Ovary (tissue), 3 donors: ENCODE measurements at regions not wholly inside any gene's neighbourhood (a gene's known extent, or its start where the extent isn't known, plus 50 kb on each side); places are given as distances from the start of the nearest gene placed in this dataset.

ENCODE experiments used
- CTCF ChIP-seq, 3 donors: fragments of 450-650 bp in 2 of 3; fragments of 200-600 bp in 1 of 3; IDR thresholded peaks; one replicate each; pipeline versions ENCODE4 v1.5.1 to v1.8.0; 2016 to 2022; ENCODE audit warnings: antibody characterized with exemption in 3 of 3, mild to moderate bottlenecking in 1 of 3
- POLR2A ChIP-seq: fragments of 450-650 bp; IDR thresholded peaks from one replicate; pipeline ENCODE4 v1.6.1; 2017; ENCODE audit warnings: antibody characterized with exemption, mild to moderate bottlenecking, moderate library complexity
- donor health status: DM: no; HTN: no; CAD: no.

DNA sequence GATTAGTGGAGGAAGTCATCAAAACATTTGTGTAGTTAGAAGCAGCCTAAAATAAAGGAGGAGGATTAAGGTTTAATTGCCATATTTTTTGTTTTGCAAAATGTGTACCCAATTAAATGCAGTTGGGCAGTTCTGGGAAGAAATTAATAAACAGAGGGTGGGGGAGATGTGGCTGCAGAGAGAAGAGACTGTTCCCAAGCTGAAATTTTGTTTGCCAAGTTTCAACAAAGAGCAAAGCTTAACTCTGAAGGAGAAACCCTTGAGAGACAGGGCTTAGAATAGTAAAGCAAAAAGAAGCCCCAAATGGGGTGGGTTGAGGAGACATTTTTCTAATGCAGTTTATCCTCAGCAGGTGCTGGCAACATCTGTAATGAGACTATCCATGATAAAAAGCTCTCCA is 298.0 kb upstream of the NRP1 start:
- no peak for TF ChIP-seq CTCF (IDR thresholded peaks at IDR 0.05)
- TF ChIP-seq POLR2A: no peak
